ENCODE measurements at regions not wholly inside any gene's neighbourhood (a gene's known extent, or its start where the extent isn't known, plus 50 kb on each side); places are given as distances from the start of the nearest gene placed in this dataset.

GRCh38 chr7:13633857-13634256 lies 355.6 kb downstream of the ETV1 start:
- Histone ChIP-seq H3K9ac (ENCODE audit: low read length) (no peak overlapping the region), H3K27me3 (ENCODE audit: insufficient read depth, low read length) (no peaks in the 10 kb centered on the region), H3K36me3 (ENCODE audit: control insufficient read depth in 1 of 2, insufficient read depth in 2 of 2, low read length in 2 of 2) (no peaks in the 10 kb centered on the region), H3K79me2 (ENCODE audit: insufficient read depth, low read length) (no peaks in the 10 kb centered on the region), H3K4me3 (replicated peaks in 1 of 2; ENCODE audit: low read depth in 1 of 2, low read length in 2 of 2) (no peak overlapping the region), H4K20me1 (ENCODE audit: insufficient read depth) (no peaks in the 10 kb centered on the region), H3K4me2 (ENCODE audit: low read length) (no peak overlapping the region), H3K4me1 (ENCODE audit: control insufficient read depth in 1 of 2, insufficient read depth in 2 of 2, low read length in 2 of 2) (no peaks in the 10 kb centered on the region), H3K9me2 (ENCODE audit: insufficient read depth) (no peaks in the 10 kb centered on the region), H3K9me3 (ENCODE audit: control insufficient read depth in 1 of 2, insufficient read depth in 1 of 2, low read depth in 1 of 2, low read length in 2 of 2) (no peaks in the 10 kb centered on the region), H2AFZ (ENCODE audit: low read depth, low read length, poor library complexity, severe bottlenecking) (no peak overlapping the region), H3K27ac (ENCODE audit: low read depth, low read length) (no peak overlapping the region)
- no TSS peak for BruUV-seq (replicated peaks)
- RAD21 ChIA-PET (ENCODE audit: low non-redundant PET in 1 of 2, low total read pairs in 2 of 2, uncharacterized antibody in 2 of 2, unreplicated experiment in 2 of 2) = no interaction called here
- POLR2A ChIA-PET = no interaction called here
- intact Hi-C loops (cut with micrococcal nuclease) = no loop called here
- ATAC-seq = no peak
- no peak for TF ChIP-seq ZBTB33 (IDR thresholded peaks at IDR 0.05; ENCODE audit: extremely low read depth, insufficient replicate concordance, low read length)
- TF ChIP-seq, protein P1, sequence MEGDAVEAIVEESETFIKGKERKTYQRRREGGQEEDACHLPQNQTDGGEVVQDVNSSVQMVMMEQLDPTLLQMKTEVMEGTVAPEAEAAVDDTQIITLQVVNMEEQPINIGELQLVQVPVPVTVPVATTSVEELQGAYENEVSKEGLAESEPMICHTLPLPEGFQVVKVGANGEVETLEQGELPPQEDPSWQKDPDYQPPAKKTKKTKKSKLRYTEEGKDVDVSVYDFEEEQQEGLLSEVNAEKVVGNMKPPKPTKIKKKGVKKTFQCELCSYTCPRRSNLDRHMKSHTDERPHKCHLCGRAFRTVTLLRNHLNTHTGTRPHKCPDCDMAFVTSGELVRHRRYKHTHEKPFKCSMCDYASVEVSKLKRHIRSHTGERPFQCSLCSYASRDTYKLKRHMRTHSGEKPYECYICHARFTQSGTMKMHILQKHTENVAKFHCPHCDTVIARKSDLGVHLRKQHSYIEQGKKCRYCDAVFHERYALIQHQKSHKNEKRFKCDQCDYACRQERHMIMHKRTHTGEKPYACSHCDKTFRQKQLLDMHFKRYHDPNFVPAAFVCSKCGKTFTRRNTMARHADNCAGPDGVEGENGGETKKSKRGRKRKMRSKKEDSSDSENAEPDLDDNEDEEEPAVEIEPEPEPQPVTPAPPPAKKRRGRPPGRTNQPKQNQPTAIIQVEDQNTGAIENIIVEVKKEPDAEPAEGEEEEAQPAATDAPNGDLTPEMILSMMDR (IDR thresholded peaks at IDR 0.05 in 2 of 3, conservative IDR thresholded peaks at IDR 0.05 in 1 of 3; ENCODE audit: borderline replicate concordance in 1 of 3, insufficient read depth in 1 of 3, low read depth in 2 of 3, low read length in 2 of 3) = no peak
- no peak for TF ChIP-seq EZH2 (IDR thresholded peaks at IDR 0.05)
- TF ChIP-seq, protein P2, sequence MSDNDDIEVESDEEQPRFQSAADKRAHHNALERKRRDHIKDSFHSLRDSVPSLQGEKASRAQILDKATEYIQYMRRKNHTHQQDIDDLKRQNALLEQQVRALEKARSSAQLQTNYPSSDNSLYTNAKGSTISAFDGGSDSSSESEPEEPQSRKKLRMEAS (IDR thresholded peaks at IDR 0.05) = no peak
- CTCF ChIA-PET = no interaction called here
- no peak for DNase-seq (ENCODE audit: low read depth, low spot score)

DNA sequence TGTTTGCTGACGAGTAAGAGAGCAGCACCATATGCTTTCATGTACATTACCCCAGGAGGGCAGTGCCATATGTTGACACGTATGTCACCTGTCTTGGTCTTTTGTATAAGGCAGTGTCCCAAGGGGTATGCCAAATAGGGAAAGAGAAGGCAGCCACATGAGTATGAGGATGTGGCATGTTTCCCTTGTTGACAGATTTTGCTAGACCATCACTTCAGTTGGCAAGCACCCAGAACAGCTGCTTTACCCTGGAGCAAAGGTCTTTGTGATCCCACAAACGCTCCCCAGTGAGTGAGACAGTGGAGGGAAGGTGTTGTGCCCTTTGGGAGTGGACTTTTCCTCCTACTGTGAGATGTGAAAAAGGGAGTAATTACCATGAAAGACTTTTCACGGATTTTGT lies 350.1 kb downstream of the ETV1 start:
- no peak for ATAC-seq
- no peaks in the 10 kb centered on the region for H3K9me3 ChIP-seq (ENCODE audit: control insufficient read depth in 1 of 2, insufficient read depth in 1 of 2, low read depth in 1 of 2, low read length in 2 of 2)
- H3K4me3 ChIP-seq (replicated peaks in 1 of 2; ENCODE audit: low read depth in 1 of 2, low read length in 2 of 2) = no peak overlapping the region
- ChIA-PET POLR2A (no interaction called here), CTCF (no interaction called here), RAD21 (ENCODE audit: low non-redundant PET in 1 of 2, low total read pairs in 2 of 2, uncharacterized antibody in 2 of 2, unreplicated experiment in 2 of 2) (no interaction called here)
- intact Hi-C loops (cut with micrococcal nuclease) = no loop called here
- no peaks in the 10 kb centered on the region for H3K79me2 ChIP-seq (ENCODE audit: insufficient read depth, low read length)
- H3K27me3 ChIP-seq (ENCODE audit: insufficient read depth, low read length) = no peaks in the 10 kb centered on the region
- H2AFZ ChIP-seq (ENCODE audit: low read depth, low read length, poor library complexity, severe bottlenecking) = no peak overlapping the region
- H3K9me2 ChIP-seq (ENCODE audit: insufficient read depth) = no peaks in the 10 kb centered on the region
- H3K4me1 ChIP-seq (ENCODE audit: control insufficient read depth in 1 of 2, insufficient read depth in 2 of 2, low read length in 2 of 2) = no peaks in the 10 kb centered on the region
- no peaks in the 10 kb centered on the region for H4K20me1 ChIP-seq (ENCODE audit: insufficient read depth)
- BruUV-seq (replicated peaks) = no TSS peak
- H3K9ac ChIP-seq (ENCODE audit: low read length) = no peak overlapping the region
- H3K27ac ChIP-seq (ENCODE audit: low read depth, low read length) = no peak overlapping the region
- H3K4me2 ChIP-seq (ENCODE audit: low read length) = no peak overlapping the region
- no peaks in the 10 kb centered on the region for H3K36me3 ChIP-seq (ENCODE audit: control insufficient read depth in 1 of 2, insufficient read depth in 2 of 2, low read length in 2 of 2)
- no peak for DNase-seq (ENCODE audit: low read depth, low spot score)
- TF ChIP-seq, protein P2 (IDR thresholded peaks at IDR 0.05) = no peak
- TF ChIP-seq ELF1 (IDR thresholded peaks at IDR 0.05; ENCODE audit: borderline replicate concordance, low read depth) (no peak), EZH2 (IDR thresholded peaks at IDR 0.05) (no peak), SIN3A (IDR thresholded peaks at IDR 0.05; ENCODE audit: low read depth) (no peak), ZFX (IDR thresholded peaks at IDR 0.05) (no peak), POLR2A (IDR thresholded peaks at IDR 0.05; ENCODE audit: borderline replicate concordance, extremely low read depth, insufficient read depth, insufficient read length) (no peak), SP1 (IDR thresholded peaks at IDR 0.05; ENCODE audit: low read depth) (no peak)
- TF ChIP-seq, protein P3, sequence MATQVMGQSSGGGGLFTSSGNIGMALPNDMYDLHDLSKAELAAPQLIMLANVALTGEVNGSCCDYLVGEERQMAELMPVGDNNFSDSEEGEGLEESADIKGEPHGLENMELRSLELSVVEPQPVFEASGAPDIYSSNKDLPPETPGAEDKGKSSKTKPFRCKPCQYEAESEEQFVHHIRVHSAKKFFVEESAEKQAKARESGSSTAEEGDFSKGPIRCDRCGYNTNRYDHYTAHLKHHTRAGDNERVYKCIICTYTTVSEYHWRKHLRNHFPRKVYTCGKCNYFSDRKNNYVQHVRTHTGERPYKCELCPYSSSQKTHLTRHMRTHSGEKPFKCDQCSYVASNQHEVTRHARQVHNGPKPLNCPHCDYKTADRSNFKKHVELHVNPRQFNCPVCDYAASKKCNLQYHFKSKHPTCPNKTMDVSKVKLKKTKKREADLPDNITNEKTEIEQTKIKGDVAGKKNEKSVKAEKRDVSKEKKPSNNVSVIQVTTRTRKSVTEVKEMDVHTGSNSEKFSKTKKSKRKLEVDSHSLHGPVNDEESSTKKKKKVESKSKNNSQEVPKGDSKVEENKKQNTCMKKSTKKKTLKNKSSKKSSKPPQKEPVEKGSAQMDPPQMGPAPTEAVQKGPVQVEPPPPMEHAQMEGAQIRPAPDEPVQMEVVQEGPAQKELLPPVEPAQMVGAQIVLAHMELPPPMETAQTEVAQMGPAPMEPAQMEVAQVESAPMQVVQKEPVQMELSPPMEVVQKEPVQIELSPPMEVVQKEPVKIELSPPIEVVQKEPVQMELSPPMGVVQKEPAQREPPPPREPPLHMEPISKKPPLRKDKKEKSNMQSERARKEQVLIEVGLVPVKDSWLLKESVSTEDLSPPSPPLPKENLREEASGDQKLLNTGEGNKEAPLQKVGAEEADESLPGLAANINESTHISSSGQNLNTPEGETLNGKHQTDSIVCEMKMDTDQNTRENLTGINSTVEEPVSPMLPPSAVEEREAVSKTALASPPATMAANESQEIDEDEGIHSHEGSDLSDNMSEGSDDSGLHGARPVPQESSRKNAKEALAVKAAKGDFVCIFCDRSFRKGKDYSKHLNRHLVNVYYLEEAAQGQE (IDR thresholded peaks at IDR 0.05; ENCODE audit: low read depth) = no peak

Data from HCT116 (cell line).